ENCODE measurements at regions not wholly inside any gene's neighbourhood (a gene's known extent, or its start where the extent isn't known, plus 50 kb on each side); places are given as distances from the start of the nearest gene placed in this dataset.

DNA sequence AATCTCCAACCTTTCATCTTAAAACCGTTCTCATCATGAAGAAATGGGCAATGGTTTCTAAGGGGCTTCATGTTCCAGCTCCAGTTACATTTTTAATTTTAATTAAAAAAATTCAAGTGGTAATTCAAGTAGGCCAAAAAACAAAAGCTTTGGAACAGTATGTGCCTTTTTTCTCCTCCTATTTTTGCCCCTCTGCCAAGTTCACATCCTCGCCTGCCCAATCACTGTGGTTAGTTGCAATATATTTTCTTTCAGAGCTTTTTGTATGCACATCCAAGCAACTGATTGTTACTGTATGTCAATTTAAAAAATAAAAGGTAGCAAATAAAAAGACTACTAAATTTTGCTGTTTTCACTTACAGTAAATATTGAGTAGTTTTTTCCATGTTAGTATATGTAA lies 99.8 kb upstream of the B3GAT2 start:
- TF ChIP-seq, protein P1, sequence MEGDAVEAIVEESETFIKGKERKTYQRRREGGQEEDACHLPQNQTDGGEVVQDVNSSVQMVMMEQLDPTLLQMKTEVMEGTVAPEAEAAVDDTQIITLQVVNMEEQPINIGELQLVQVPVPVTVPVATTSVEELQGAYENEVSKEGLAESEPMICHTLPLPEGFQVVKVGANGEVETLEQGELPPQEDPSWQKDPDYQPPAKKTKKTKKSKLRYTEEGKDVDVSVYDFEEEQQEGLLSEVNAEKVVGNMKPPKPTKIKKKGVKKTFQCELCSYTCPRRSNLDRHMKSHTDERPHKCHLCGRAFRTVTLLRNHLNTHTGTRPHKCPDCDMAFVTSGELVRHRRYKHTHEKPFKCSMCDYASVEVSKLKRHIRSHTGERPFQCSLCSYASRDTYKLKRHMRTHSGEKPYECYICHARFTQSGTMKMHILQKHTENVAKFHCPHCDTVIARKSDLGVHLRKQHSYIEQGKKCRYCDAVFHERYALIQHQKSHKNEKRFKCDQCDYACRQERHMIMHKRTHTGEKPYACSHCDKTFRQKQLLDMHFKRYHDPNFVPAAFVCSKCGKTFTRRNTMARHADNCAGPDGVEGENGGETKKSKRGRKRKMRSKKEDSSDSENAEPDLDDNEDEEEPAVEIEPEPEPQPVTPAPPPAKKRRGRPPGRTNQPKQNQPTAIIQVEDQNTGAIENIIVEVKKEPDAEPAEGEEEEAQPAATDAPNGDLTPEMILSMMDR (IDR thresholded peaks at IDR 0.05) = no peak

DNA sequence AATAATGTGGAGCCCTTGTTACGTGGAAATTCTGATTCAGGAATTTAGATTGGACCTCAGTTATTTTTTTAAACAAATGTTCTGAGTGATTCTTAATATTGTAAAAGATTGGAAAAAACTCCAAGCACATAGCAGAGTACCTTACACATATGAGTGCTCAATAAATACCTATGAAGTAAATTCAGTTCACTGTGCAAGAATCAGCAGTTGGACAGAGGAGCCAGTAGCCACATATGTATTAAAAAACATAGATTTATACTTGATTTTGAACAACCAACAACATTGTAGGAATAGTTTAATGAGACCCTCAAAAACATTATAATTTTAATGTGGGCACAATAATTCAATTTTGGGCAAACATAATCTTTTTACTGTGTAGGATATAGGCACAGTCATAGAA lies 109.3 kb upstream of the B3GAT2 start:
- TF ChIP-seq, protein P1 (IDR thresholded peaks at IDR 0.05) = no peak

DNA sequence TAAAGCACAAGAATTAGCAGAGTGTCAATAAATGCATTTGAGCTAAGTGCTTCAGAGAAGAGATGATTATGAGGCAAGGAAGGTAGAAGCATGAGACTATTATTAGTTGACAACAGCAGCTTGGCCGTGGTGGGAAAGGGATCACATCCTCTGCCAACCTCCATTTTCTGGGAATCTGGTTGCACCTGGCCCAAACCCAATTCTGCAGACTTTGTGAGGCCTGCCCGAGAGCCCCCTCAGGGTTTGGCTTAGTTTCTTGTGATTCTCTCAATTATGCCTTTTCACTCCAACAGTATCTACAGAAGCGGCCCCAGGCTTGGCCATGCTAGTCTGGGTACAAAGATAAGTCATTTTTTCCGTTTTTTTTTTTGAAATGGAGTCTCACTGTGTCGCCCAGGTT lies 111.0 kb upstream of the B3GAT2 start:
- TF ChIP-seq, protein P1 (IDR thresholded peaks at IDR 0.05) = no peak

DNA sequence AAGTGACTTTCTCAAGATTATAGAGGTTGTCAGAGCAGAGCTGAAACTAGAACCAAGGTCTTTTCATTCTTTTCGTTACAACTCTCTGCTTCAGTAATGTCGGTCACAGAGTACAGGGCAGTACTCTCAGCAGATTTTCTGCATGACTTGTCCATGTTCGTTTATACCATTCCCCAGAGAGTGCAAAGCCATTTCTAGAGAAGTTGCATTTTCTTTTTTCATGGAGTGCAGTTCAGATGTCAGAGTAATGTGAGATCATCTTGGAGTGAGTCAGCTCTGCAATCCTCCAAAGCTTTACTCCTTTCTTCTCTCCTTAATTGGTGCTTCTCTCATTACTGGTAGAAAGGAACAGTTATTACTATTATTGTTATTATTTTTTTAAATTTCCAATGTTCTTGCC lies 115.6 kb upstream of the B3GAT2 start:
- TF ChIP-seq, protein P1 (IDR thresholded peaks at IDR 0.05) = no peak

DNA sequence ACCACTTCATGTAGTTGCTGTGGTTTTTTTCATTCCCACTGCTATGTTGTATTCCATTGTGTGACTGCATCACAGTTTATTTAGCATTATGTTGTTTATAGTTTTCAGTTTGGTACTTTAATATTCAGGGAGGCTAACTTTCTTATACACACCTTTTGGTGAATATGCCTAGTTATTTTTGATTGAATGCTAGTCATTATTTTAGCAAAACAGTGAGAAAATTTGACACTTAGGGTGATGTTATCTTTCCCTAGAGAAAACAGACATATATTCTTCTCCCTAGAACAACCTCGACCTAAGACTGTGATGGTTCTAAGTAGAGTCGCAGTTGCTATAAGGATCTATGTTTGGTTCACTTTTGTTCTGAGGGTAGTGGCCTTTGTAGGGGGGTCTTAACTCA lies 120.8 kb upstream of the B3GAT2 start:
- TF ChIP-seq, protein P1 (IDR thresholded peaks at IDR 0.05) = no peak

DNA sequence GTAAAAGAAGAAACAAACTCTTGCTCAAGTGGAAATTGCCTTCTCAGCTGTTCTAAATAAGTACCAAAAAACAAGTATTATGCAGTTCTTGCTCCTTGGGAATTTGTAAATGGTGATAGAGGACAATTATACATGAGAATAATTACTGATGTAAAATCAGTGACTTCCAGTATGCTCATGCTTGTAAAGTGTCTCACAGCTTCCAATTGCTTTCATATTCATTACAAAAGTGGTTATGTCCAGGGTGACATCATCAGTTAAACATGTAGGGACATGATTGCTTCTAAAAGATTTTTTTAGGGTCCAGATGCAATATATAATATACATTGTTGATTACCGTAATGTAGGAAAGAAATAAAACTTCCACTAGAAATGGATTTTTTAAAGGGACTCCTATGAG lies 122.8 kb upstream of the B3GAT2 start:
- TF ChIP-seq, protein P1 (IDR thresholded peaks at IDR 0.05) = no peak

DNA sequence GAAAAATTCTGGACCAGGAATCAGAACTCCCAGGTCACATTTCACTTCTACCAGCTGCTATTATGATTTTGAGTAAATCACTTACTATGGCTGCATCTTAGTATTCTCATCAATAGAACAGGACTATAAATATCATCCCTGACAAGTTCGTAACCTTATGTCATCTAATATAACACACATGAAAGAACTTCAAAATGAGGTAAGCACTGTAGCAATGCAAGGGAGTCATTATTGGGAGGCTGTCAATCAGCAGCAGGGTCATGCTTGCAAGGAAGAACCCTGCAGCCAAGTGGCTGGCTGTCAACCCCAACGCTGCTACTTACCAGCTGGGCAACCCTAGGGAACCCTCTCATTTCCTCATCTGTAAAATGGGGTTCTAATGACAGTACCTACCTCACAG lies 123.3 kb upstream of the B3GAT2 start:
- TF ChIP-seq, protein P1 (IDR thresholded peaks at IDR 0.05) = no peak

DNA sequence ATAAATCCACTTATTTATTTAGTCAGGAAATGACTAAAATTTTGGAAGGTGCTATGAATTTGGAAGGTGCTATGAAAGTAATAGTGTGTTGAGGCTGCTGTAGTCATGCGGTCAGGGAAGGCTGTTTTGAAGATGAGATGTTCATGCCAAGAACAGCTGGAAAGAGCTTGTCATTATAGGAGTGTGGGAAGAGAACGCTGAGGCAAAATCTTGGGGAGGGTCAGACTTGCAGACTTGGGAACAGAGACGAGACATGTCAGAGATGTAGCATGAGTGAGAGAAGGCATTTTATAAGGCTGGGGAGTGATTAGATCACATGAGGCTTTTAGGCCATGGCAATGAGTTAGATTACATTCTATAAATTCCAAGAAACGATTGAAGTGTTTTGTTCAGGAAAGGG lies 124.0 kb upstream of the B3GAT2 start:
- TF ChIP-seq, protein P1 (IDR thresholded peaks at IDR 0.05) = no peak

Data from LNCAP (cell line).